CD14-positive monocyte (primary cell): ENCODE measurements at regions not wholly inside any gene's neighbourhood (a gene's known extent, or its start where the extent isn't known, plus 50 kb on each side); places are given as distances from the start of the nearest gene placed in this dataset.

Experiments used
- DNase-seq, 3 donors: peaks; one replicate each; pipeline ENCODE4 v3.0.0-alpha.2; 2011 to 2022
- H2AFZ ChIP-seq: 2 replicates; pipeline ENCODE4 v1.6.0; 2012; ENCODE audit warnings: mild to moderate bottlenecking, low read depth, low read length, inconsistent platforms; ENCODE audit not compliant: insufficient read depth, poor library complexity, severe bottlenecking
- H3K27ac ChIP-seq, 2 donors: 1 replicate in 1 of 2; 2 replicates in 1 of 2; pipeline ENCODE4 v1.5.1; 2012 to 2013; ENCODE audit warnings: low read length in 2 of 2, control low read depth in 1 of 2, inconsistent platforms in 1 of 2, low read depth in 1 of 2, mild to moderate bottlenecking in 1 of 2
- H3K27me3 ChIP-seq, 2 donors: one replicate each; pipeline versions ENCODE4 v1.6.0 to v1.6.1; 2011 to 2013; ENCODE audit warnings: low read length in 2 of 2; ENCODE audit not compliant: control insufficient read depth in 2 of 2, insufficient read depth in 2 of 2
- H3K36me3 ChIP-seq, 2 donors: replicated peaks in 1 of 2; 1 replicate in 1 of 2; 2 replicates in 1 of 2; pipeline versions ENCODE4 v1.5.1 to v1.6.1; 2012 to 2013; ENCODE audit warnings: low read length in 2 of 2, control low read depth in 1 of 2, inconsistent platforms in 1 of 2, mild to moderate bottlenecking in 1 of 2; ENCODE audit not compliant: insufficient read depth in 2 of 2, control insufficient read depth in 1 of 2
- H3K4me1 ChIP-seq, 2 donors: 1 replicate in 1 of 2; 2 replicates in 1 of 2; pipeline versions ENCODE4 v1.5.1 to v1.6.1; 2012 to 2013; ENCODE audit warnings: low read length in 2 of 2, control low read depth in 1 of 2, inconsistent platforms in 1 of 2, mild to moderate bottlenecking in 1 of 2, moderate library complexity in 1 of 2; ENCODE audit not compliant: insufficient read depth in 2 of 2, control insufficient read depth in 1 of 2
- H3K4me2 ChIP-seq: replicated peaks from 2 replicates; pipeline ENCODE3; 2012; ENCODE audit warnings: low read length, moderate library complexity, mild to moderate bottlenecking; ENCODE audit not compliant: poor library complexity, severe bottlenecking; ENCODE audit errors: extremely low read depth
- H3K4me3 ChIP-seq, 3 experiments: fragments of 200-600 bp in 1 of 3; sonication (generic) in 1 of 3; replicated peaks in 1 of 3; 1 replicate in 2 of 3; 2 replicates in 1 of 3; pipeline ENCODE4 v1.5.1; 2011 to 2013; ENCODE audit warnings: low read length in 3 of 3, mild to moderate bottlenecking in 3 of 3, control low read depth in 2 of 3, low read depth in 2 of 3, inconsistent platforms in 1 of 3, moderate library complexity in 1 of 3
- H3K79me2 ChIP-seq: 2 replicates; pipeline ENCODE4 v1.6.0; 2012; ENCODE audit warnings: mild to moderate bottlenecking, control low read depth, inconsistent platforms, low read length, moderate library complexity; ENCODE audit not compliant: insufficient read depth
- H3K9ac ChIP-seq: 2 replicates; pipeline ENCODE4 v1.6.0; 2017; ENCODE audit warnings: low read length, mild to moderate bottlenecking; ENCODE audit not compliant: insufficient read depth, poor library complexity, severe bottlenecking
- H3K9me3 ChIP-seq, 2 donors: replicated peaks in 1 of 2; 1 replicate in 1 of 2; 2 replicates in 1 of 2; pipeline versions ENCODE4 v1.5.1 to v1.6.1; 2012 to 2013; ENCODE audit warnings: low read length in 2 of 2, control low read depth in 1 of 2; ENCODE audit not compliant: control insufficient read depth in 1 of 2, insufficient read depth in 1 of 2
- H4K20me1 ChIP-seq: 2 replicates; pipeline ENCODE4 v1.6.0; 2012; ENCODE audit warnings: mild to moderate bottlenecking, low read length, control low read depth, moderate library complexity; ENCODE audit not compliant: insufficient read depth
- H3K27ac Mint-ChIP-seq, 7 donors: one replicate each; pipeline ENCODE4 v1.8.0; 2020; ENCODE audit warnings: mild to moderate bottlenecking in 7 of 7, mixed read lengths in 7 of 7, moderate library complexity in 6 of 7, inconsistent platforms in 2 of 7
- H3K27me3 Mint-ChIP-seq, 3 donors: one replicate each; pipeline ENCODE4 v1.8.0; 2021 to 2022; ENCODE audit warnings: low read depth in 3 of 3, mild to moderate bottlenecking in 3 of 3, mixed read lengths in 3 of 3, moderate library complexity in 3 of 3, inconsistent platforms in 1 of 3
- H3K36me3 Mint-ChIP-seq, 2 donors: one replicate each; pipeline ENCODE4 v1.8.0; 2020; ENCODE audit warnings: mixed read lengths in 2 of 2, inconsistent platforms in 1 of 2, mild to moderate bottlenecking in 1 of 2
- H3K4me1 Mint-ChIP-seq: one replicate; pipeline ENCODE4 v1.8.0; 2020; ENCODE audit warnings: mild to moderate bottlenecking, mixed read lengths
- H3K4me3 Mint-ChIP-seq, 2 donors: one replicate each; pipeline ENCODE4 v1.8.0; 2020; ENCODE audit warnings: mild to moderate bottlenecking in 2 of 2, mixed read lengths in 2 of 2, moderate library complexity in 1 of 2
- H3K9me3 Mint-ChIP-seq, 7 donors: one replicate each; pipeline ENCODE4 v1.8.0; 2020 to 2022; ENCODE audit warnings: mixed read lengths in 7 of 7, mild to moderate bottlenecking in 6 of 7, moderate library complexity in 6 of 7, inconsistent platforms in 2 of 7
- WGBS: methylation state at CpG from one replicate; pipeline ENCODE4 v1.1.5; 2013; ENCODE audit warnings: missing lambda C conversion rate; ENCODE audit not compliant: insufficient coverage; 5-methylcytosine and 5-hydroxymethylcytosine counted together
- intact Hi-C, 2 donors: fragments of 100-400 bp; cut with micrococcal nuclease; formaldehyde crosslinking; loops; one replicate each; pipeline versions ENCODE4 v1.15.0 to v1.15.1; 2023
- TF ChIP-seq, protein P1 (sequence below): fragments of 200-600 bp; IDR thresholded peaks from one replicate; pipeline ENCODE4 v1.8.0; 2022; ENCODE audit warnings: antibody characterized with exemption, mild to moderate bottlenecking

DNA sequence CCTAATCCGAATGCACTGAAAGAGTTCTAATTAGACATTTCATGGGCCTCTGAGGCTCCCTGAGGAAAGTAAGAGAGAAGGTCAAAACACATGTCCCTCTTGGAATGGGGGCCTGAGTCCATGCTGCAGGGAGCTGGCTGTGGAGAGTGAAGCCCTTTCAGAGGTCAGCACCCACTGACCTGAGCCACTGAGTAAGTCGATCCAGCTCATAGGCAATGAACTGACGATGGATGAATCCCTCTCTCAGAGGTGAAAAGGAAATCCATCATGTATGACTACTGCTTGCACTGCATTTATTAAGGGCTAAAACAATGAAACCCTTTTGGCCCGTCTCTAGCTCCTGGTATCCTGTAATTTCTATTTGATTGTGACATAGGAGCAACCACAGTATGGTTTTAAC is 288.9 kb upstream of the VLDLR start:
- H3K27me3 Mint-ChIP-seq: peaks cover 0 to 4% (median 0%) of the 10 kb centered on the region in 3 donors
- no peaks in the 10 kb centered on the region for H3K9me3 ChIP-seq
- H3K4me1 Mint-ChIP-seq: no peaks in the 10 kb centered on the region
- TF ChIP-seq, protein P1, sequence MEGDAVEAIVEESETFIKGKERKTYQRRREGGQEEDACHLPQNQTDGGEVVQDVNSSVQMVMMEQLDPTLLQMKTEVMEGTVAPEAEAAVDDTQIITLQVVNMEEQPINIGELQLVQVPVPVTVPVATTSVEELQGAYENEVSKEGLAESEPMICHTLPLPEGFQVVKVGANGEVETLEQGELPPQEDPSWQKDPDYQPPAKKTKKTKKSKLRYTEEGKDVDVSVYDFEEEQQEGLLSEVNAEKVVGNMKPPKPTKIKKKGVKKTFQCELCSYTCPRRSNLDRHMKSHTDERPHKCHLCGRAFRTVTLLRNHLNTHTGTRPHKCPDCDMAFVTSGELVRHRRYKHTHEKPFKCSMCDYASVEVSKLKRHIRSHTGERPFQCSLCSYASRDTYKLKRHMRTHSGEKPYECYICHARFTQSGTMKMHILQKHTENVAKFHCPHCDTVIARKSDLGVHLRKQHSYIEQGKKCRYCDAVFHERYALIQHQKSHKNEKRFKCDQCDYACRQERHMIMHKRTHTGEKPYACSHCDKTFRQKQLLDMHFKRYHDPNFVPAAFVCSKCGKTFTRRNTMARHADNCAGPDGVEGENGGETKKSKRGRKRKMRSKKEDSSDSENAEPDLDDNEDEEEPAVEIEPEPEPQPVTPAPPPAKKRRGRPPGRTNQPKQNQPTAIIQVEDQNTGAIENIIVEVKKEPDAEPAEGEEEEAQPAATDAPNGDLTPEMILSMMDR: no peak
- H3K36me3 ChIP-seq: no peaks in the 10 kb centered on the region
- no peak overlapping the region for H3K27ac Mint-ChIP-seq
- no peak overlapping the region for H2AFZ ChIP-seq
- no peak overlapping the region for H3K9ac ChIP-seq
- no peaks in the 10 kb centered on the region for H3K79me2 ChIP-seq
- intact Hi-C loops: no loop called here
- no peaks in the 10 kb centered on the region for H3K4me1 ChIP-seq
- no peak for DNase-seq
- no peaks in the 10 kb centered on the region for H3K27me3 ChIP-seq
- H3K4me3 ChIP-seq: no peak overlapping the region
- no CpG with 5 or more reads among the region's 4 CpGs for WGBS
- H3K4me3 Mint-ChIP-seq: no peak overlapping the region
- no peak overlapping the region for H3K27ac ChIP-seq
- no peaks in the 10 kb centered on the region for H4K20me1 ChIP-seq
- H3K4me2 ChIP-seq: no peak overlapping the region
- H3K36me3 Mint-ChIP-seq: no peaks in the 10 kb centered on the region
- peaks cover 0 to 10% (median 0%) of the 10 kb centered on the region in 7 donors for H3K9me3 Mint-ChIP-seq

DNA sequence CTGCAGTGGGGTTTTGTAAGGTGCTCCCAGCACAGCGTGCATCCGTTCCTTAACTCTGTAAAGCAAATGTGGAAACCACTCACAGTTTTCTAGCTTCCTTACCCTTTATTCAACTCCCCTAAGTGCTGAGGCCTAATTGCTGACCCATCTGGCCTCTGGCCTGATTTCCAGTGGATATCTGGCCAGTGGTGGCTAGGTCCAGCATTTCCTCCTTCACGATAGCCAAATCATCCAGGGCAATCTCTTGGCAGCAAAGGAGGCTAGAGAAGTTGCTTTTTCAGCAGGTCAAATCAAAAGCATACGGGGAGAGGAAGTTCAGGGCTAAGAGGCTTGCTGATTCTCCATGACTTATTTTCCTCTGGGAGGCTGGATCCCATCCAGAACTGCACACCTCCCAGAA is 286.3 kb upstream of the VLDLR start:
- peaks cover 0 to 7% (median under 1%) of the 10 kb centered on the region in 7 donors for H3K9me3 Mint-ChIP-seq
- H3K4me3 Mint-ChIP-seq: no peak overlapping the region
- H3K27ac ChIP-seq: no peak overlapping the region
- H2AFZ ChIP-seq: no peak overlapping the region
- H3K9ac ChIP-seq: no peak overlapping the region
- H3K4me1 ChIP-seq: no peaks in the 10 kb centered on the region
- H3K27ac Mint-ChIP-seq: peak overlapping the region in 1 of 7 donors; percentile 6
- TF ChIP-seq, protein P1: no peak
- no peaks in the 10 kb centered on the region for H3K4me1 Mint-ChIP-seq
- H3K4me2 ChIP-seq: no peak overlapping the region
- no peaks in the 10 kb centered on the region for H3K27me3 ChIP-seq
- H3K4me3 ChIP-seq: no peak overlapping the region
- no peaks in the 10 kb centered on the region for H3K36me3 Mint-ChIP-seq
- WGBS: 90% methylated on average over 2 of the region's 4 CpGs
- no peaks in the 10 kb centered on the region for H3K79me2 ChIP-seq
- no peaks in the 10 kb centered on the region for H3K36me3 ChIP-seq
- intact Hi-C loops: no loop called here
- H4K20me1 ChIP-seq: no peaks in the 10 kb centered on the region
- H3K9me3 ChIP-seq: no peaks in the 10 kb centered on the region
- DNase-seq: no peak
- H3K27me3 Mint-ChIP-seq: peaks cover 0 to 5% (median 0%) of the 10 kb centered on the region in 3 donors
